ENCODE measurements at regions not wholly inside any gene's neighbourhood (a gene's known extent, or its start where the extent isn't known, plus 50 kb on each side); places are given as distances from the start of the nearest gene placed in this dataset.

DNA sequence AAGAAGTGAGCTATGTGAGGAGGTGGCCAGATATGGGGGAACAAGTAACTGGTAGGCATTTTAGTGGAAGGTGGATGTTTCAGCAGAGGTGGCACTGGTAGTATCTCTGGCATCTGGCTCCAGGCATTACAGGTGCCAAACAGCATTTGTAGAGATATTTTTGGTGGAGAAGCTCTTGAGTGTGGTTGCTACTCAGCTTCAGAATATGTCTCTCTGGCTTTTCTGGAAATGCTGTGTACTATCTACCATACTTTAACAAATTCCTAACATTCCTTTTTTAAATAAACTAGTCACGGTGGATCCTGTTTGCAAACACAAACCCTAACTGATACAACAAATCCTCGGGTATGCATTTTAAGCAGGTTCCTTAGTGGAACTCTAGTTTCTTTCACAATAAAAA is 128.0 kb downstream of the BARX2 start:
- intact Hi-C loops (cut with DNase I; ENCODE audit: low total_unique reads), result no loop called here
- Histone ChIP-seq H3K27ac (no peak overlapping the region), H3K4me1 (no peaks in the 10 kb centered on the region), H3K36me3 (no peaks in the 10 kb centered on the region), H3K27me3 (replicated peaks in 1 of 7) (no peaks in the 10 kb centered on the region), H3K4me3 (no peak overlapping the region), H3K9me3 (peaks cover 0 to 38% (median 11%) of the 10 kb centered on the region in 8 donors)
- no peak for TF ChIP-seq POLR2AphosphoS5 (IDR thresholded peaks at IDR 0.05)
- TF ChIP-seq POLR2A (IDR thresholded peaks at IDR 0.05), result no peak
- TF ChIP-seq, protein P1, sequence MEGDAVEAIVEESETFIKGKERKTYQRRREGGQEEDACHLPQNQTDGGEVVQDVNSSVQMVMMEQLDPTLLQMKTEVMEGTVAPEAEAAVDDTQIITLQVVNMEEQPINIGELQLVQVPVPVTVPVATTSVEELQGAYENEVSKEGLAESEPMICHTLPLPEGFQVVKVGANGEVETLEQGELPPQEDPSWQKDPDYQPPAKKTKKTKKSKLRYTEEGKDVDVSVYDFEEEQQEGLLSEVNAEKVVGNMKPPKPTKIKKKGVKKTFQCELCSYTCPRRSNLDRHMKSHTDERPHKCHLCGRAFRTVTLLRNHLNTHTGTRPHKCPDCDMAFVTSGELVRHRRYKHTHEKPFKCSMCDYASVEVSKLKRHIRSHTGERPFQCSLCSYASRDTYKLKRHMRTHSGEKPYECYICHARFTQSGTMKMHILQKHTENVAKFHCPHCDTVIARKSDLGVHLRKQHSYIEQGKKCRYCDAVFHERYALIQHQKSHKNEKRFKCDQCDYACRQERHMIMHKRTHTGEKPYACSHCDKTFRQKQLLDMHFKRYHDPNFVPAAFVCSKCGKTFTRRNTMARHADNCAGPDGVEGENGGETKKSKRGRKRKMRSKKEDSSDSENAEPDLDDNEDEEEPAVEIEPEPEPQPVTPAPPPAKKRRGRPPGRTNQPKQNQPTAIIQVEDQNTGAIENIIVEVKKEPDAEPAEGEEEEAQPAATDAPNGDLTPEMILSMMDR (IDR thresholded peaks at IDR 0.05 in 8 of 11, conservative IDR thresholded peaks at IDR 0.05 in 3 of 11), result no peak
- 56 to 72% (median 64%) methylated on average over 2 of the region's 2 CpGs for WGBS, 5 donors
- DNase-seq, result no peak

- H3K9me3 ChIP-seq, result peaks cover 0 to 29% (median 14%) of the 10 kb centered on the region in 8 donors
- no peak for DNase-seq
- TF ChIP-seq POLR2AphosphoS5 (IDR thresholded peaks at IDR 0.05) (no peak), POLR2A (IDR thresholded peaks at IDR 0.05) (no peak)
- TF ChIP-seq, protein P1 (IDR thresholded peaks at IDR 0.05 in 8 of 11, conservative IDR thresholded peaks at IDR 0.05 in 3 of 11), result no peak
- no peaks in the 10 kb centered on the region for H3K36me3 ChIP-seq
- WGBS, 5 donors, result 55 to 78% (median 64%) methylated on average over 2 of the region's 2 CpGs
- H3K27ac ChIP-seq, result no peak overlapping the region
- H3K4me1 ChIP-seq, result no peaks in the 10 kb centered on the region
- intact Hi-C loops (cut with DNase I; ENCODE audit: low total_unique reads), result no loop called here
- no peaks in the 10 kb centered on the region for H3K27me3 ChIP-seq (replicated peaks in 1 of 7)
- H3K4me3 ChIP-seq, result no peak overlapping the region
Observed at GRCh38 chr11:129505266-129505665, 129.6 kb downstream of the BARX2 start.

DNA sequence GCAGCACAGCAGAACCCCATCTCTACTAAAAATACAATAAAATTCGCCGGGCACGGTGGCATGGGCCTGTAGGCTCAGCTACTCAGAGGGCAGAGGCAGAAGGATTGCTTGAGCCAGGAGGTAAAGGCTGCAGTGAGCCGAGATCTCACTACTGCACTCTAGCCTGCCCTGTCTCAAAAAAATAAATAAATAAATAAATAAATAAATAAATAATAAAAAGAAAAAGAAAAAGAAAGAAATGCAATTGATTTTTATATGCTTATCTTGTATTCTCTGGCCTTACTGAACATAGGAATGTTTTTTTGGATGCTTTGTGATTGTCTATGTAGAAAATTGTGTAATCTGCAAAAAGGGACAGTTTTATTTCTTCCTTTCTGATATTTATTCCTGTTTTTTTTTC is 132.5 kb downstream of the BARX2 start:
- intact Hi-C loops (cut with DNase I; ENCODE audit: low total_unique reads), result no loop called here
- Histone ChIP-seq H3K4me3 (no peak overlapping the region), H3K9me3 (peaks cover 0 to 11% (median 4%) of the 10 kb centered on the region in 8 donors), H3K36me3 (no peaks in the 10 kb centered on the region), H3K27ac (no peak overlapping the region), H3K4me1 (no peaks in the 10 kb centered on the region), H3K27me3 (replicated peaks in 1 of 7) (no peaks in the 10 kb centered on the region)
- no peak for DNase-seq
- TF ChIP-seq, protein P1 (IDR thresholded peaks at IDR 0.05 in 8 of 11, conservative IDR thresholded peaks at IDR 0.05 in 3 of 11), result no peak
- TF ChIP-seq POLR2A (IDR thresholded peaks at IDR 0.05) (no peak), POLR2AphosphoS5 (IDR thresholded peaks at IDR 0.05) (no peak)
- WGBS, 5 donors, result 88 to 97% (median 89%) methylated on average over 4 of the region's 4 CpGs

DNA sequence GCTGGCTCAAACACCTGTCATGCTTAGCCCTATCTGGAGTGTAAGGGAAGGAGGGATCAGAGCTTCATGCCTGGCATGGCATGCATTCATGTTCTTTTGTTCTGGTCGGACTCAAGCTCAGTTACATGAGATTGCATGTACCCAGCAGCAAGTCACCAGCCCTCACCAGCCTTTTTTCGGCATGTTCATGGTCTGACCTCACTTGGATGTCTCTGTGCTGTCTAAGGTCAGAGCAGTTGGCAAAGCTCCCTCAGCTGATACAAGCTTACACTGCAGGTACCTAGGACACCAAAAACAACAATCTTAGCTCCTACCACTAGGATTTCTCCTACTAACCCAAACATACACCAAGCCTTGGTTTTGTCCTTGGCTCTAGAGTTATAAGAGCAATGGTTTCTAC is 152.6 kb downstream of the BARX2 start:
- WGBS, 5 donors, result 77 to 87% (median 83%) methylated on average over 2 of the region's 2 CpGs
- Histone ChIP-seq H3K27me3 (replicated peaks in 1 of 7) (no peaks in the 10 kb centered on the region), H3K27ac (no peak overlapping the region), H3K4me1 (no peaks in the 10 kb centered on the region), H3K9me3 (peaks cover 0 to 20% (median 3%) of the 10 kb centered on the region in 8 donors), H3K36me3 (no peaks in the 10 kb centered on the region), H3K4me3 (no peak overlapping the region)
- intact Hi-C loops (cut with DNase I; ENCODE audit: low total_unique reads), result no loop called here
- DNase-seq, result no peak
- TF ChIP-seq POLR2A (IDR thresholded peaks at IDR 0.05) (no peak), POLR2AphosphoS5 (IDR thresholded peaks at IDR 0.05) (no peak)
- TF ChIP-seq, protein P1 (IDR thresholded peaks at IDR 0.05 in 8 of 11, conservative IDR thresholded peaks at IDR 0.05 in 3 of 11), result no peak

Data from spleen (tissue), 11 donors.